Stomach (tissue), 4 donors: ENCODE measurements at regions not wholly inside any gene's neighbourhood (a gene's known extent, or its start where the extent isn't known, plus 50 kb on each side); places are given as distances from the start of the nearest gene placed in this dataset.

Source experiments
- CTCF ChIP-seq, 7 experiments: fragments of 450-650 bp in 4 of 7; fragments of 200-600 bp in 3 of 7; sonication (generic) in 3 of 7; IDR thresholded peaks; one replicate each; pipeline ENCODE4 v1.5.1; 2016 to 2019; ENCODE audit warnings: antibody characterized with exemption in 7 of 7, control low read depth in 2 of 7, mild to moderate bottlenecking in 1 of 7
- EP300 ChIP-seq: sonication (generic); formaldehyde crosslinking; IDR thresholded peaks from one replicate; pipeline ENCODE4 v1.6.1; 2017; ENCODE audit warnings: antibody characterized with exemption
- POLR2A ChIP-seq, 4 donors: fragments of 450-650 bp; IDR thresholded peaks; one replicate each; pipeline ENCODE4 v1.6.1; 2016; ENCODE audit warnings: antibody characterized with exemption in 4 of 4, control low read depth in 2 of 4, mild to moderate bottlenecking in 1 of 4, moderate library complexity in 1 of 4
- POLR2AphosphoS5 ChIP-seq, 3 donors: sonication (generic); formaldehyde crosslinking; IDR thresholded peaks; one replicate each; pipeline ENCODE4 v1.6.1; 2016; ENCODE audit warnings: antibody characterized with exemption in 3 of 3

- no peak for TF ChIP-seq POLR2AphosphoS5 (IDR thresholded peaks at IDR 0.05)
- TF ChIP-seq CTCF (IDR thresholded peaks at IDR 0.05): no peak
- no peak for TF ChIP-seq POLR2A (IDR thresholded peaks at IDR 0.05)
- TF ChIP-seq EP300: no peak
These were observed 113.8 kb upstream of the UXS1 start for GRCh38 chr2:106307860-106308259.
